ENCODE measurements at regions not wholly inside any gene's neighbourhood (a gene's known extent, or its start where the extent isn't known, plus 50 kb on each side); places are given as distances from the start of the nearest gene placed in this dataset.

DNA sequence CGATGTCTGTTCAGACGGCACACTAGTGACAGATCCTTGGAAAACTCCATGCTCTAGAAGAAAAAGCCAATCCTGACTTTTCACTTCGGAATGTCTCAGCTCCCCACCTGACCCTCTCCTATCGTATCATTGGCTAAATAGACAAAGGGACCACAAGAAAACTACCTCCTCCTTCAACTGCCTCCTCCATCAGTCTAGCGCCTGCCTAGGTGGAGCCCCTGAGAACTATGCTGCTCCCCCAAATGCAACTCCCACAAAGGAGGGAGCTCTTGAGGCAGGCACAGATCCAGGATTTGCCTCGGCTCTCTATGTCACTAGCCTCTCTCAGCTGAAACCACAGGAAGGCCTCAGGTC, 148.4 kb downstream of the TOMM20 start:
- Mint-ChIP-seq H3K4me3 (no peak overlapping the region), H3K4me1 (peaks cover 67% of the 10 kb centered on the region), H3K36me3 (ENCODE audit: low read depth) (no peaks in the 10 kb centered on the region), H3K27ac (ENCODE audit: unreplicated experiment) (peak overlapping the region; percentile 92), H3K9me3 (no peaks in the 10 kb centered on the region), H3K27me3 (ENCODE audit: low read depth) (no peaks in the 10 kb centered on the region)
- no peak for DNase-seq (ENCODE audit: low read depth, low spot score)
- TF ChIP-seq, protein P1, sequence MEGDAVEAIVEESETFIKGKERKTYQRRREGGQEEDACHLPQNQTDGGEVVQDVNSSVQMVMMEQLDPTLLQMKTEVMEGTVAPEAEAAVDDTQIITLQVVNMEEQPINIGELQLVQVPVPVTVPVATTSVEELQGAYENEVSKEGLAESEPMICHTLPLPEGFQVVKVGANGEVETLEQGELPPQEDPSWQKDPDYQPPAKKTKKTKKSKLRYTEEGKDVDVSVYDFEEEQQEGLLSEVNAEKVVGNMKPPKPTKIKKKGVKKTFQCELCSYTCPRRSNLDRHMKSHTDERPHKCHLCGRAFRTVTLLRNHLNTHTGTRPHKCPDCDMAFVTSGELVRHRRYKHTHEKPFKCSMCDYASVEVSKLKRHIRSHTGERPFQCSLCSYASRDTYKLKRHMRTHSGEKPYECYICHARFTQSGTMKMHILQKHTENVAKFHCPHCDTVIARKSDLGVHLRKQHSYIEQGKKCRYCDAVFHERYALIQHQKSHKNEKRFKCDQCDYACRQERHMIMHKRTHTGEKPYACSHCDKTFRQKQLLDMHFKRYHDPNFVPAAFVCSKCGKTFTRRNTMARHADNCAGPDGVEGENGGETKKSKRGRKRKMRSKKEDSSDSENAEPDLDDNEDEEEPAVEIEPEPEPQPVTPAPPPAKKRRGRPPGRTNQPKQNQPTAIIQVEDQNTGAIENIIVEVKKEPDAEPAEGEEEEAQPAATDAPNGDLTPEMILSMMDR (conservative IDR thresholded peaks at IDR 0.05): no peak

DNA sequence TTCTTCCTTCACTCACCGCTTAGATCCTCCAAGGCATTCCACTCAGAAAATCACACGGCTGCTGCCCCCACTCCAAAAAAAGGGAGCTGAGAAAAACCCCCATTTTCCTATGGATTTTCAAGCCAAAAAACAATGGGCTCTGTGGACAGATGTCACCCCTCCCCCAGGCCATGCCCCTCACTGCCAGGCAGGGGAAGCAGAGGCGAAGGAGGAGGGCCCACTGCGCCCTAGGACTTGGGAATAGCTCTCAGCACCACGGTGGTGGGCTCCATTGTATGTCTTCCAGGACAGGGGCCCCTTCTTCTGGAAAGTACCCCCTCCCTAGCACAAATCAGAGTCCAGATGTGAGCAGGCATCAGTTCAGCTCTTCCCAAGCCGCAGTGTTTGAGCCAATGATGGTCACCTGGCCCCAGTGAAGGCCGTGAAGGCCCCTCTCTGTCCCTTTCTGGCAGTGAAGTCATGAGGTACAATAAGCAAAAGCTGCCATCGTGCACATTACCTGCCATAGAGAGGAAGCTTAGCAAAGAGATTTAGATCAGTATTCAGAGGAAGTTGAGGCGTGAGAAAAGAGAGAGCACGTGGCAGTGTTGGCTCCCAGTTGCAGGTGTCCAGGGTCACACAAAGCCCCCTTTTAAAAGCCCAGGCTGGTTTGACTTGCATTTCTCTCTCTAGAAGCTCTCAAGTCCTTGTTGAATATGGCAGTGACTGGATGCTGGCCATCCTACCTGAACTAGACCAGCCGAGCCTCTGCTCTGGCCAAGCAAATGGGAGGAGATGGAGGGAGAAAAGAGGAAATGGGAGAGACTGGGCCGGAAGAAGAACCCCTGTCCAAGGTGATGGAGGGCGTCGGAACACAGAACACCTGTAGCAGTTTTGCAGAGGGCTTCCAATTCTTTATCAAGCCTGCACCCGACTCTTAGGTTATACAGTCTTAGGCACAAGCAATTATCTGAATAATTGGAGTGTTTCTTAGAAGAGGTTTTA, 149.0 kb downstream of the TOMM20 start:
- TF ChIP-seq, protein P1 (conservative IDR thresholded peaks at IDR 0.05): no peak
- Mint-ChIP-seq H3K27me3 (ENCODE audit: low read depth) (no peaks in the 10 kb centered on the region), H3K9me3 (no peaks in the 10 kb centered on the region), H3K4me1 (peaks cover 72% of the 10 kb centered on the region), H3K27ac (ENCODE audit: unreplicated experiment) (peak overlapping the region; percentile 21), H3K36me3 (ENCODE audit: low read depth) (no peaks in the 10 kb centered on the region), H3K4me3 (peak overlapping the region; percentile 14)
- no peak for DNase-seq (ENCODE audit: low read depth, low spot score)

DNA sequence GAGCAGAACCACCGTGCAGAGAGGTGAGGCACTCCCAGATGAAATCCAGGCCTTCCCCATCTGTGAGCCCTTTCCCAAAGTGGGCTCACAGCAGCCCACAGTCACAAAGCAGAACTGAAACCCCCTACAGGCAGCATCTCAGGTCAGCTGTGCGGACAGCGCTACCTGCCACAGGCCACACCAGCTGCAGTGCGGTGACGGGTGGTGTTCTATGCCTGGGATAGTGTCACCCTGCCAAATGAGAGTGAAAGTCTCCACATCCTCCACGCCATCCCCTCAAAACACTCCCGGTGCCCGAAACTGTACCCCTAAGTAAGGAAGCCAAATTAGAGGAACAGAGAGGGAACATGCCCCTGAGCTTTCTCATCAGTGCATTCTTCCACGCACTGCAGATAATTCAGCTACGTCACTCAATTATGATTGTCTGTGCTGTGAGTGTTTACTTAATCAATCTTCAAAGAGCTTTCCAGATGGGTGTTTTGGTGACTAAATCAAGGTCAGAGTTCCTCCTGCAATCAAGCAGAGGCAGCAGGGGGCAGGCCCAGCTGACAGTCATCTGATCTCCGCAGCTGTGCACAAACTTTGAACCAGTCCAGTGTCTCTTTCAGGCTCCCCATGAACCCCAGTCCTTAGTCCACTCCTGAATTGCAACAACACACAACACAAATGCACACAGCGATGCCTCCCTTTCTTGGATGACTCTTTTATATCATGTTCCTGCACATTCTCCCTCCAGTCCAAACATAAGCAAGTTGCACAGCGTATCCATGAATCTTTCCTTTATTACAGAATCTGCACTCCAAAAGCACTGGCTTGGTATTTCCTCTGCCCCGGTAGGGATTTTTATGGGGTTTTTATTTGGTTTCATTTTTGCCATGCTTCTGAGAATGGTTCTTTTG, 150.0 kb downstream of the TOMM20 start:
- H3K36me3 Mint-ChIP-seq (ENCODE audit: low read depth): no peaks in the 10 kb centered on the region
- no peaks in the 10 kb centered on the region for H3K27me3 Mint-ChIP-seq (ENCODE audit: low read depth)
- no peaks in the 10 kb centered on the region for H3K9me3 Mint-ChIP-seq
- peaks cover 69% of the 10 kb centered on the region for H3K4me1 Mint-ChIP-seq
- DNase-seq (ENCODE audit: low read depth, low spot score): no peak
- TF ChIP-seq, protein P1 (conservative IDR thresholded peaks at IDR 0.05): no peak
- H3K4me3 Mint-ChIP-seq: peak overlapping the region; percentile 14
- H3K27ac Mint-ChIP-seq (ENCODE audit: unreplicated experiment): peak overlapping the region; percentile 21

DNA sequence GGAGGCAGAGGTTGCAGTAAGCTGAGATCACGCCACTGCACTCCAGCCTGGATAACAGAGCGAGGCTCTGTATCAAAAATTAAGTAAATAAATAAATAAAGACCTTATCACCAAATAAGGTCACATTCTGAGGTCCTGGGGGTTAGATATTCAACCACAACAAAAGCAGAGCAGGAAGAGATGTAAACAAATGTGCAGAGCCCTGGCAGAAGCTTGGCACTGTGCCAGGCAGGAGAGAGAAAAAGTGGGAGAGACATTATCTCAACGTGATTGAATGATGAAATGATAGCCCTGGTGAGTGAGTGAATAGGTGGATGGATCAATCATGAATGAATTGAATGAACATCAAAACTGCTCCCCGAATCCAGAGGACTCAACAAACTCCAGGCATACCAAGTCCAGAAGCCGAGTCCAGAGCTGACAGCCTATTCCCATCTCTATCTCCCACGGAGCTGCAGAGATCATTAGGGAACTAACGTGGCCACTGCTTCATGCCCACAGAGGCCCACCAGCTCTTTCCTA, 150.7 kb downstream of the TOMM20 start:
- Mint-ChIP-seq H3K4me1 (peaks cover 67% of the 10 kb centered on the region), H3K4me3 (peak overlapping the region; percentile 14), H3K27me3 (ENCODE audit: low read depth) (no peaks in the 10 kb centered on the region), H3K36me3 (ENCODE audit: low read depth) (no peaks in the 10 kb centered on the region), H3K27ac (ENCODE audit: unreplicated experiment) (no peak overlapping the region), H3K9me3 (no peaks in the 10 kb centered on the region)
- DNase-seq (ENCODE audit: low read depth, low spot score): no peak
- TF ChIP-seq, protein P1 (conservative IDR thresholded peaks at IDR 0.05): no peak

DNA sequence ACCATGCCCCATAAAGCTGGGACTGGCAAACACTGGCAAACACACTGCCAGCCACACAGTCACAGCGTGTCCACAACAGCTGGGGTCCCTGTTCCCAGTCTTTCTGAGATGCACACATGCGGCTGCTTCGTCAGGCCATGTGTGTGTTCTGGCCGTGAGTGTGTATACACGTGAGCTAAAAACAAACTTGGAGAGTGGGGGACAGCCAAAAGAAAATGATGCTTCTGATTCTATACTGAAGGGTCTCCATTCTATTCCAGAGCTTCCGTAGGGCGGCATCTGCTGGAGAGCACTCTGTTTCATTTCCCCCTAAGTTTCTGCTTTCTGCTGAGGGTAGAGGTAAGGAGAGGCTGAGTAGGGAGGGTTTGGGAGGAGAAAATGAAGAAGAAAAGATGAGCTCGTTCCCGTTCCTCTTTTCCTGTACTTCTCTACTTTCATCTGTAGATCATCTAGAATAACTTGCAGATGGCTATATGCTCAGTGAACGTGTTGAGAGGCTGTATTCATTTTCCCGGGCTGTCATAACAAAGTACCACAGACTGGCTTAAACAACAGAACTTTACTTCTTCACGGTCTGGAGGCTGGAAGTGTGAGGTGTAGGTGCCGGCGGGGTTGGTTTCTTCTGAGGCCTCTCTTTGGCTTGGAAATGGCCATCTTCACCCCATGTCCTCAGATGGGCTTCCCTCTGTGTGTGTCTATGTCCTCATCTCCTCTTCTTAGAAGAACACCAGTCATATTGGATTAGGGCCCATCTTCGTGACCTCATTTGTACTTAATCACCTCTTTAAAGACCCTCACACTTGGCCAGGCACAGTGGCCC, 151.6 kb downstream of the TOMM20 start:
- H3K27ac Mint-ChIP-seq (ENCODE audit: unreplicated experiment): no peak overlapping the region
- peaks cover 74% of the 10 kb centered on the region for H3K4me1 Mint-ChIP-seq
- H3K27me3 Mint-ChIP-seq (ENCODE audit: low read depth): no peaks in the 10 kb centered on the region
- no peak overlapping the region for H3K4me3 Mint-ChIP-seq
- no peak for DNase-seq (ENCODE audit: low read depth, low spot score)
- no peaks in the 10 kb centered on the region for H3K36me3 Mint-ChIP-seq (ENCODE audit: low read depth)
- no peaks in the 10 kb centered on the region for H3K9me3 Mint-ChIP-seq
- TF ChIP-seq, protein P1 (conservative IDR thresholded peaks at IDR 0.05): no peak

All from neural crest cell (in vitro differentiated cells).